Dendritic cell treated with granulocyte-macrophage colony-stimulating factor and Interleukin-4, amounts not matched to agents 40 ng/mL and 50 ng/mL, for 4 days (primary cell): ENCODE measurements at regions not wholly inside any gene's neighbourhood (a gene's known extent, or its start where the extent isn't known, plus 50 kb on each side); places are given as distances from the start of the nearest gene placed in this dataset.

Experiments used
- H3K27ac Mint-ChIP-seq: one replicate; pipeline ENCODE4 v1.8.0; 2022; ENCODE audit warnings: mild to moderate bottlenecking, mixed read lengths
- H3K27me3 Mint-ChIP-seq: one replicate; pipeline ENCODE4 v1.8.0; 2022; ENCODE audit warnings: mild to moderate bottlenecking, mixed read lengths
- H3K36me3 Mint-ChIP-seq: one replicate; pipeline ENCODE4 v1.8.0; 2022; ENCODE audit warnings: low read depth, mixed read lengths
- H3K4me1 Mint-ChIP-seq: one replicate; pipeline ENCODE4 v1.8.0; 2022; ENCODE audit warnings: low read depth, mixed read lengths
- H3K4me3 Mint-ChIP-seq: one replicate; pipeline ENCODE4 v1.8.0; 2022; ENCODE audit warnings: mild to moderate bottlenecking, moderate library complexity, mixed read lengths
- H3K9me3 Mint-ChIP-seq: one replicate; pipeline ENCODE4 v1.8.0; 2022; ENCODE audit warnings: mixed read lengths
- intact Hi-C: fragments of 100-400 bp; cut with micrococcal nuclease; formaldehyde crosslinking; loops from one replicate; pipeline ENCODE4 v1.15.0; 2022

DNA sequence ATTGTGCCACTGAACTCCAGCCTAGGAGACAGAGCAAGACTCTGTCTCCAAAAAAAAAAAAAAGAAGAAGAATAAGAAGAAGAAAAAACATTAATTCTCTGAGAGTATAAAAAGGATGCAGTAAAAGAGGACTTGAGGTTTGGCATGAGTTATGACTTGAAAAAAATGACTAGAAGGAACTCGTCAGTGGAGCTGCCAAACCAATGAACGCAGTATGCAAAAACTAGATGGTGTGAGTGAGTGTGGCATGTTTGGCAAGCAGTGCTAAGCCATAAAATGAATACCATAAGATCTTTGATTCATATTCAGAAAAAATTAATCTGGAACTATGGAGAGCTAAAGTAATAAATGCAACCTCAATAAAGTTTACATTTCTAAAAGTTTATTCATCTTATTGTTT is 68.6 kb upstream of the MEOX2 start:
- Mint-ChIP-seq H3K36me3 (no peaks in the 10 kb centered on the region), H3K9me3 (peaks cover 9% of the 10 kb centered on the region)
- intact Hi-C loops = no loop called here

DNA sequence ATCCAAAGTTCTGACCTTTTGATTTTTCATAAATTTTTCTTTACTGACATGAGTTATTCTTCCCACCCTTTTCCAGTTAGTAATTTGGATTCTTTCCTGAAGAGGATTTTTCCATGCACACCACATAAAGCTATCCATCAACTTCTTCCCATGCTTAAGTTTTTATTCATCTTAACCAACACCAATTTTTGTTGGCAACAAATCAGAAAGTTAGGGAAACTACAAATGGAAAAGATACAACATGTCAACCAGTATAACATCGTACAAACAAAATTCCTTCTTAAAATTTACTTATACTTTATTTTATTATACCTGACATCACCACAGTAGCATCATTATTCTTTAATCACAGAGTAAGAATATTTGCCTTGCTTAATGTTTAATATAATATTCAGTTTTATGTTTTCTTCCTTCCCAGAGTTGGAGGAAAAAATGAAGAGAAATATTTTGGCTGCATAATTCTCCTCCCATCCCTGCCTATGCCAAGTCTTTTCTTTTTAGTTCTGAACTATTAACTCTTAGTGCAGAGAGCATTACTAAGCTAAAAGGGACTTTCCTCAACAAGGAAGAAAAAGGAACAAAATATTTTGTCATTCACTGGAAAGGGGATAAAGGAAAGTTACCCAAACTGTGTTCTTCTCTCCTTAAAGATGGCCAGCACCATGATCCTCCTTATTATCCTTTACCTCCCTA is 67.5 kb upstream of the MEOX2 start:
- Mint-ChIP-seq H3K4me3 (no peak overlapping the region), H3K9me3 (peaks cover under 1% of the 10 kb centered on the region), H3K36me3 (no peaks in the 10 kb centered on the region), H3K4me1 (no peaks in the 10 kb centered on the region), H3K27ac (no peak overlapping the region), H3K27me3 (no peaks in the 10 kb centered on the region)
- intact Hi-C loops = no loop called here

More for the DNA sequence above, 68.6 kb upstream of the MEOX2 start:
- Mint-ChIP-seq H3K4me1 (no peaks in the 10 kb centered on the region), H3K4me3 (no peak overlapping the region), H3K27me3 (no peaks in the 10 kb centered on the region), H3K27ac (no peak overlapping the region)

DNA sequence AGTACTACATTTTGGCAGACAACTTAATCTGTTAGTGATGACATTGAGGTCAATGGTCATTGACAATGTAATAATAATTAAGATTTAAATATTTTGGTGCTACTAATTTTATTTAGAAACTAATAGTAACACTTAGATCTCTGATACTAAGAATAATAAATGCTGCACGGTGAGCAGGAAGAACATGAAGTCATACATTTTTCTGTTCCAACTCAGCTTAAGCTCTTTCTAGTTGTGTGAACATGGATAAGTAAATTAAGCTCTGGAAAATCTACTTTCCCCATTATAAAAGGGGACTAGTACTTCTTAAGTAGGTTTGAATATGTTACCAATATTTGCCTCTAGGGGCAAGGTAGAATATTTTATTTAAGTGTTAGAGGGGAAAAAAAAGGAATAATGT is 65.9 kb upstream of the MEOX2 start:
- H3K4me1 Mint-ChIP-seq = no peaks in the 10 kb centered on the region
- no peaks in the 10 kb centered on the region for H3K36me3 Mint-ChIP-seq
- intact Hi-C loops = no loop called here
- H3K27ac Mint-ChIP-seq = no peak overlapping the region
- no peak overlapping the region for H3K4me3 Mint-ChIP-seq
- H3K9me3 Mint-ChIP-seq = no peaks in the 10 kb centered on the region
- no peaks in the 10 kb centered on the region for H3K27me3 Mint-ChIP-seq

DNA sequence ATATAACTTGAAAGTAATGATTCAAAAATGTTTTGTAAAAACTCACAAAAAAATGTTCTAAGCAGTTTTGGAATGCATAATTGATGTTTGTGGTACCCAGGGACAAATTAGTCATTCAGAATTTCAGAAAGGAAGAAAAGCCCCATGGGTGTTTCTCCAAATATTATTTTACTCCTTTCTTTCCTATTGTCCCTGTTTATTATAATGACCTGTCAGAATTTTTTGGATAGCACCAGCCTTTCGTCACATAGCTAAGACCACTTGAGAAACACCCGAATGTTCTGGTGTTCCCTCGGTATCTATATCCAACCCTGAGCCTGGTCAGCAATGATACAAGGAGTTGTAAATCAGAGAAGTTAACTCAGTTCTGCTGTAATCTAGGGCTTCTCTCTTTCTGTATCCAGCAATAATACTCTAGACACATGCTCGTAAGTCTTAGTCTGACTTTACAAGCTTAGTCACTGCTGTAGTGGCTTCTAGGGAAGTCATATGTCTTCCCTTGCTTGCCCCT is 64.8 kb upstream of the MEOX2 start:
- no peaks in the 10 kb centered on the region for H3K9me3 Mint-ChIP-seq
- no peak overlapping the region for H3K27ac Mint-ChIP-seq
- no peak overlapping the region for H3K4me3 Mint-ChIP-seq
- no peaks in the 10 kb centered on the region for H3K36me3 Mint-ChIP-seq
- intact Hi-C loops = no loop called here
- H3K27me3 Mint-ChIP-seq = no peaks in the 10 kb centered on the region
- H3K4me1 Mint-ChIP-seq = no peaks in the 10 kb centered on the region

DNA sequence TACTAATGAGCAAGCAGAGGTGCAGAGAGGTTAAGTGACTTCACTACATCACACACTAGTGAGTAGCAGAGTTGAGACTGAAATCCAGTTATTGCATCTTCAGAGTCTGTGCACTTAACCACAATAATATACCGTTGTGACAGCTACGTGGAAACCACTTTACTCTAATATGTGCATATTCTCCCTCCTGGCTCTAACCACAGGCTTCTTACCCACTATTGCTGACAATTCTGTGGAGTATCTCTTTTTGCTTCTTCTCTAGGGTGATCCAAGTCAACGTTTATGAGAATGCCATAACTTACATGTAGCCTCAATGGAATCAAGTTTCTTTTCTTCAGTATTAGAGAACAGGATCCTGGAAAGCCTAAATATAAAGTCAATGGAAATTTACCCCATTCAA is 64.2 kb upstream of the MEOX2 start:
- intact Hi-C loops = no loop called here
- no peaks in the 10 kb centered on the region for H3K36me3 Mint-ChIP-seq
- H3K27ac Mint-ChIP-seq = no peak overlapping the region
- H3K4me1 Mint-ChIP-seq = no peaks in the 10 kb centered on the region
- H3K4me3 Mint-ChIP-seq = no peak overlapping the region
- H3K9me3 Mint-ChIP-seq = no peaks in the 10 kb centered on the region
- H3K27me3 Mint-ChIP-seq = no peaks in the 10 kb centered on the region

DNA sequence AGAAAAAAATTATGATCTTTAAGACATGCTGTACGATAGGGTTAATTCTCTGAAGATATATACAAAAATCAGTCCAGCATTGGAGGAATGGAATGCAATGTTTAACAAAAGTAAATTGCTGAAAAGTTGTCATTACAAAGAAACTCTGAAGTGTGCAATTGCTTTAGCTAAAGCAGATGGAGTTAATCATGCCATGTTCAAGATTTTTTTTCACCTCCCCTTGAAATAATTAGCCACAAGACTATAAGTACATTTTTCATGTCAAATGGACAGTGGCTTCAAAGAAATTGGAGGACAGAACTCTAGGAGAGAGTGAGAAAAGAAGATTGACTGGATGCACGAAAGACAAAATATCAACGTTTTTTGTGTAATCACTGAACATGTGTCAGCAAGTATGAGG is 63.1 kb upstream of the MEOX2 start:
- Mint-ChIP-seq H3K27ac (no peak overlapping the region), H3K36me3 (no peaks in the 10 kb centered on the region), H3K4me3 (no peak overlapping the region), H3K9me3 (no peaks in the 10 kb centered on the region), H3K27me3 (no peaks in the 10 kb centered on the region), H3K4me1 (no peaks in the 10 kb centered on the region)
- intact Hi-C loops = no loop called here

DNA sequence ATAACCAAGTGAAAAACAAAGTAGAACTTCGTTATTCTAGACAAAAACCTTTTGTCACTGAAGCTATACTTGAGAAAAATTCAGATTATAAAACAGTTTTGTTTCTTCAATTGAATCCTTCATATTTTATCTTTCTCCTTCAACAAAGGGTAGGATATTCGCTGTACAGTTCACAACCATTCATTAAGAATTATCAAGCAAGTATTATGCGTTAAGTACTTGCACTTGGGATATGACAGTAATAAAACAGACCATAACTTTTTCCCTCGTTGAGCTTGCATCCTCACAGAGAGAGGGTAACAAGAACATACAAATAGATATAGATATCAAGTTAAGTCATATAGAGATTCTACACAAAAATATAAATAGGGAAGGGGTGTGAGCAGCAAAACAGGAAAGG is 61.2 kb upstream of the MEOX2 start:
- no peak overlapping the region for H3K4me3 Mint-ChIP-seq
- H3K27me3 Mint-ChIP-seq = no peaks in the 10 kb centered on the region
- no peaks in the 10 kb centered on the region for H3K4me1 Mint-ChIP-seq
- intact Hi-C loops = no loop called here
- H3K9me3 Mint-ChIP-seq = no peaks in the 10 kb centered on the region
- no peak overlapping the region for H3K27ac Mint-ChIP-seq
- no peaks in the 10 kb centered on the region for H3K36me3 Mint-ChIP-seq

DNA sequence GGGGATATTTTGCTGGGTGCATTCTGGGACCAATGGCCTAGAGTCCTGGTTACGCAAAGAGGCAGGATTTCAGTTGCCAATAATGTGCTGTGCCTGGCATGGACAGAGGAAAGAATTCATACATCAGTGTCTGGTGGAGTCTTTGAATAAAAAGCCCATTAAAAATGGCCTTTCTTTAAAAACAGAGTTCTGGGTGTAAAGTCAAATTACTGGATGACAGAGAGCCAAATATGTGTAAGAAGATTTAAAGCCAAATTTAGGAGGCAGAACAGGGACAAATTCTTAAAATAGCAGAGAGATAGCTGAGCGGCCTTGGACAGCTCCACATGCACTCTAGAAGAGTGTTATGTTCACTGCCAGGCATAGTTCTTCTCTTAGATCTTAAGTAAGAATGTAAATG is 60.8 kb upstream of the MEOX2 start:
- H3K27me3 Mint-ChIP-seq = no peaks in the 10 kb centered on the region
- no peaks in the 10 kb centered on the region for H3K4me1 Mint-ChIP-seq
- no peak overlapping the region for H3K27ac Mint-ChIP-seq
- no peak overlapping the region for H3K4me3 Mint-ChIP-seq
- intact Hi-C loops = no loop called here
- no peaks in the 10 kb centered on the region for H3K36me3 Mint-ChIP-seq
- no peaks in the 10 kb centered on the region for H3K9me3 Mint-ChIP-seq

DNA sequence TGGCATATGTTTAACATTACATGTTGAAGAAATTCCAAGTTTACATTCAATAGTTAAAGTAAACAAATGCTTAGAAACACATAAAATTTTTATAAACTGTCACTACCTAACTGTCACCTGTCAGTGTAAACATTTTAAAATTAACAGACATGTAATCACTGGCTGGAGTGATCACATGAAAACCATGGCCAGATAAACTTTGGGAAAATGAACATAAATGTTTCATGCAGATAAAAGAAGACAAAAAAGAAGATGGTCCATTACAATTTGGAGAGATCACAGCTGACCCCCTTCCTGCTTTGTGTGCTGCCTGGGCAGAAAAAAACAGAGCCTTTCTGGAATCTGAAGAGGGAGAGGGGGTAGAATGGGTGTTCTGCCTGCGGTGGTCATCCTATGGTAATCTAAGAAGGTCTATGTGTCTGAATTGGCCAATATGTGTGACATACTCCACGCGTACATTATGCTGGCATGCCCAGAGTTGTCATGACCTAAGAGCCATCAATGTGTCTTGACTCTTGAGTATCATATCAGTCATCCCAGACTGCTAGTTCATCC is 57.5 kb upstream of the MEOX2 start:
- Mint-ChIP-seq H3K27ac (no peak overlapping the region), H3K36me3 (no peaks in the 10 kb centered on the region), H3K27me3 (no peaks in the 10 kb centered on the region), H3K9me3 (no peaks in the 10 kb centered on the region), H3K4me3 (no peak overlapping the region), H3K4me1 (no peaks in the 10 kb centered on the region)
- intact Hi-C loops = no loop called here

DNA sequence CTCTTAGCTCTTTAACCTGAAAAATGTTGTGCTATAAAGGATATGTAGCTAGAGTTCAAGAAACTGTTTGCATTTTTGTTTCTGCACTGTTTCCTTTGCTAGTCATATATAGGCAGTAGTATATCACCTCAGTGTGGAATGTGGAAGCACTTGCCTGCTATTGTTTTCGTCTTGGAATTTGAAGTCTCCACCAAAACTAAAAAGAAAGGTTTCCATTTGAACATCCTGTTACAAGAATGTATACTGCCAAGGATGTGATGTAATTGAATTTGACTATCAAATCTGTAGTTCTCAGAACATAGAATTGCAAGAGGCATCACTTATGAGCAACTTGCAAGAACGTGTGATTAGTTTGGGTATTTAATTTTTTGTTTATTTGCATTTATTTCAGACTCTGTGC is 51.1 kb upstream of the MEOX2 start:
- H3K36me3 Mint-ChIP-seq = no peaks in the 10 kb centered on the region
- no peaks in the 10 kb centered on the region for H3K4me1 Mint-ChIP-seq
- no peaks in the 10 kb centered on the region for H3K9me3 Mint-ChIP-seq
- H3K4me3 Mint-ChIP-seq = no peak overlapping the region
- no peak overlapping the region for H3K27ac Mint-ChIP-seq
- intact Hi-C loops = no loop called here
- H3K27me3 Mint-ChIP-seq = no peaks in the 10 kb centered on the region
